Activated B cell treated with CpG ODN at 0.5 μM for 24 hours (primary cell): ENCODE measurements at regions not wholly inside any gene's neighbourhood (a gene's known extent, or its start where the extent isn't known, plus 50 kb on each side); places are given as distances from the start of the nearest gene placed in this dataset.

Source experiments
- ATAC-seq: fragments of 200-7000 bp; cut with Tn5 transposase; one replicate; pipeline ENCODE4 v1.10.0; 2021; ENCODE audit warnings: low read depth, mild to moderate bottlenecking, moderate library complexity
- CTCF ChIA-PET: fragments of 350-600 bp; sonication (Branson Sonifier 250); formaldehyde crosslinking; loops from one replicate; lab custom pipeline; 2021; ENCODE audit warnings: antibody characterized with exemption; lab: Charles Lee
- POLR2A ChIA-PET: fragments of 350-600 bp; sonication (Branson Sonifier 250); formaldehyde crosslinking; loops from one replicate; lab custom pipeline; 2021; ENCODE audit warnings: antibody characterized with exemption; lab: Charles Lee
- DNase-seq: peaks from one replicate; pipeline ENCODE4 v3.0.0; 2022
- H3K27ac Mint-ChIP-seq: one replicate; pipeline ENCODE4 v1.8.0; 2020; ENCODE audit warnings: mixed read lengths
- H3K27me3 Mint-ChIP-seq: one replicate; pipeline ENCODE4 v1.8.0; 2021; ENCODE audit warnings: mixed read lengths
- H3K36me3 Mint-ChIP-seq: one replicate; pipeline ENCODE4 v1.8.0; 2021; ENCODE audit warnings: low read depth, mixed read lengths
- H3K4me1 Mint-ChIP-seq: one replicate; pipeline ENCODE4 v1.8.0; 2021; ENCODE audit warnings: mixed read lengths
- H3K4me3 Mint-ChIP-seq: one replicate; pipeline ENCODE4 v1.8.0; 2020; ENCODE audit warnings: mild to moderate bottlenecking, mixed read lengths
- H3K9me3 Mint-ChIP-seq: one replicate; pipeline ENCODE4 v1.8.0; 2020; ENCODE audit warnings: mixed read lengths
- intact Hi-C: fragments of 100-400 bp; cut with micrococcal nuclease; formaldehyde crosslinking; loops from one replicate; pipeline ENCODE4 v1.15.1; 2024
- TF ChIP-seq, protein P1 (sequence below): fragments of 200-600 bp; IDR thresholded peaks from one replicate; pipeline ENCODE4 v1.8.0; 2022; ENCODE audit warnings: antibody characterized with exemption, mild to moderate bottlenecking

DNA sequence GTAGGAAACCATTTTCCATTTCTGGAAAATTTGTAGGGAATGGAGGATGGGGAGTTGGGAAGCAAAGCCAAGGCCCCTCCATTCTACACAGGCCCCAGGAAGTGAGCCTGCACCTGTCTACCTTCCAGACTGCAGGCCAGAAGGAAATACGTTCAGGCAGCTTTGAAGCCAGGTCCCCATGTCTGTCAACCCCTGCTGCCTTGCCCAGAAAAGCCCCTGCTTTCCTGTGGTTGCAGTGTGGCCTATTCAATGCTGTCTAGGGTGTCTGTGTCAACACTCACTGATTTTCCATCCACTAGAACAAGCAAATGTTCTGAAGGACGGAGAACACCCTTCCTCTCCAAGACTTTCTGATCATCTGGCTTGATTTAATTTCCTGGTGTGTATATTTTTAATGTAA is 281.9 kb downstream of the TLE3 start:
- Mint-ChIP-seq H3K27me3 (peaks cover 21% of the 10 kb centered on the region), H3K4me1 (no peaks in the 10 kb centered on the region), H3K4me3 (no peak overlapping the region), H3K36me3 (no peaks in the 10 kb centered on the region), H3K27ac (no peak overlapping the region), H3K9me3 (no peaks in the 10 kb centered on the region)
- ChIA-PET CTCF (no interaction called here), POLR2A (no interaction called here)
- ATAC-seq, result no peak
- TF ChIP-seq, protein P1, sequence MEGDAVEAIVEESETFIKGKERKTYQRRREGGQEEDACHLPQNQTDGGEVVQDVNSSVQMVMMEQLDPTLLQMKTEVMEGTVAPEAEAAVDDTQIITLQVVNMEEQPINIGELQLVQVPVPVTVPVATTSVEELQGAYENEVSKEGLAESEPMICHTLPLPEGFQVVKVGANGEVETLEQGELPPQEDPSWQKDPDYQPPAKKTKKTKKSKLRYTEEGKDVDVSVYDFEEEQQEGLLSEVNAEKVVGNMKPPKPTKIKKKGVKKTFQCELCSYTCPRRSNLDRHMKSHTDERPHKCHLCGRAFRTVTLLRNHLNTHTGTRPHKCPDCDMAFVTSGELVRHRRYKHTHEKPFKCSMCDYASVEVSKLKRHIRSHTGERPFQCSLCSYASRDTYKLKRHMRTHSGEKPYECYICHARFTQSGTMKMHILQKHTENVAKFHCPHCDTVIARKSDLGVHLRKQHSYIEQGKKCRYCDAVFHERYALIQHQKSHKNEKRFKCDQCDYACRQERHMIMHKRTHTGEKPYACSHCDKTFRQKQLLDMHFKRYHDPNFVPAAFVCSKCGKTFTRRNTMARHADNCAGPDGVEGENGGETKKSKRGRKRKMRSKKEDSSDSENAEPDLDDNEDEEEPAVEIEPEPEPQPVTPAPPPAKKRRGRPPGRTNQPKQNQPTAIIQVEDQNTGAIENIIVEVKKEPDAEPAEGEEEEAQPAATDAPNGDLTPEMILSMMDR, result no peak
- intact Hi-C loops, result no loop called here
- DNase-seq, result no peak

DNA sequence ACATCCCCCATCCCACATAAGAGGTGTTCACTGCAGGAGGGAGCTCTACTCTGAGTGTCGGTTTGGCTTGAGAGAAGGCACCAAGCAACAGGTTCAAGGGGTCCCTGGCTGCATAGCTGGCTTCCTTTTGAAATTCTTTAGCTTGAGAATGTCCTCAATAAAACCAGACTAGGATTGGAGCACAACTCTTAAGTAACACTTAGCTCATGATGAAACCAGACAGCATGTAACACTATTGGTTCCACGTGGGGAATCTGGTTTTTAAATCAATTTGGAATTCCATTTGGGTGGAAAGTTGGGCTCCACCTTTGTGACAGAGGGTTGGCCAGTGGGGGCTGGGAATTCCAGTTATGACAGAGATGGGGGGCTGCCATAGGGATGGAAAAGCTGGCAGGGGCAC is 281.2 kb downstream of the TLE3 start:
- no peak overlapping the region for H3K4me3 Mint-ChIP-seq
- TF ChIP-seq, protein P1, result no peak
- intact Hi-C loops, result no loop called here
- H3K27ac Mint-ChIP-seq, result no peak overlapping the region
- H3K9me3 Mint-ChIP-seq, result no peaks in the 10 kb centered on the region
- no peak for ATAC-seq
- DNase-seq, result no peak
- H3K36me3 Mint-ChIP-seq, result no peaks in the 10 kb centered on the region
- peaks cover 19% of the 10 kb centered on the region for H3K27me3 Mint-ChIP-seq
- ChIA-PET CTCF (no interaction called here), POLR2A (no interaction called here)
- no peaks in the 10 kb centered on the region for H3K4me1 Mint-ChIP-seq

DNA sequence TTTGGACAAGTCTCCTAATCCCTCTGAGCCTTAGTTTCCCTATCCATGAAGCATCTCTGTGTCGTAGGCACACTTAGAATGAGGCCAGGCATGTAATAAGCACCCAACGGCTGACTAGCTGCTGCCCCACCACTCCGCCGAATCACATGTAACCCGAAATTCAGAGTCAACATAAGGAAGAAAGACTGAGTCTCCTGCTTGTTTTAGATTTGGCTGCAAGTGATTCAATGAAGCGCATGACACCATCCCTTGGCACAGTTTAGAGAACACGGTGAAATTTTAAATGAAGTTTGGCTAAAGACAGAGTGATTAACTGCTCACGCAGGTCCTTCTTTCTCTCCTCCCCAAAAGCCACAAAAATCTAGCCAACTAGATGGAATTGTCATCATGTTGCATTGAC is 279.2 kb downstream of the TLE3 start:
- Mint-ChIP-seq H3K27ac (no peak overlapping the region), H3K36me3 (no peaks in the 10 kb centered on the region), H3K4me3 (no peak overlapping the region), H3K27me3 (peaks cover 14% of the 10 kb centered on the region), H3K9me3 (no peaks in the 10 kb centered on the region), H3K4me1 (no peaks in the 10 kb centered on the region)
- TF ChIP-seq, protein P1, result no peak
- intact Hi-C loops, result no loop called here
- no peak for DNase-seq
- ChIA-PET CTCF (no interaction called here), POLR2A (interaction anchor here (0.5 kb wide), 1 partner anchor 152 kb away, joined by 3 read pairs; no protein-coding TSS in a partner anchor)
- ATAC-seq, result no peak

DNA sequence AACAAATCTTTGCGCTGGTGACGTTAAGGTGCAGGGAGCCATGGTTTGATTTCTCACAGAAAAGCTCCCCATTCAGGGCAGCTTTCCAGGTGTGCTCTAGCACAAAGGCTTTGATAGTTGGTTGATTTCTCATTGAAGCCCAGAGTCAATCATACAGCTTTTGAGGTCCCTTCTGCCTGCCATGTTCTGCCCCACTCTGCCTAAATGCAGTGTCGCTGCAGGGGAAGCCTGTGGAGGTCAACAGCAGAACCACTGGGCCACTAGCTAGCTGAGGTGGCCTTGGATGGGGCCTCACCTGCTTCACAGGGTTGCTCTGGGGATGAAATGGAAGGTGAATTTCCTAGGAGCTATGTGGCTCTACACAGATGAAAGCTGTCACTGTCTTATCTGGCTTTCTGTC is 278.3 kb downstream of the TLE3 start:
- Mint-ChIP-seq H3K27me3 (peaks cover 13% of the 10 kb centered on the region), H3K36me3 (no peaks in the 10 kb centered on the region), H3K9me3 (no peaks in the 10 kb centered on the region), H3K27ac (no peak overlapping the region), H3K4me3 (no peak overlapping the region), H3K4me1 (no peaks in the 10 kb centered on the region)
- ChIA-PET POLR2A (interaction anchor here (0.6 kb wide), 1 partner anchor 88 kb away, joined by 3 read pairs; no protein-coding TSS in a partner anchor), CTCF (no interaction called here)
- TF ChIP-seq, protein P1, result no peak
- ATAC-seq (no peak), DNase-seq (no peak)
- intact Hi-C loops, result no loop called here

- ATAC-seq, result no peak
- H3K27ac Mint-ChIP-seq, result no peak overlapping the region
- H3K4me3 Mint-ChIP-seq, result no peak overlapping the region
- H3K36me3 Mint-ChIP-seq, result no peaks in the 10 kb centered on the region
- no peaks in the 10 kb centered on the region for H3K4me1 Mint-ChIP-seq
- intact Hi-C loops, result no loop called here
- H3K27me3 Mint-ChIP-seq, result peaks cover 12% of the 10 kb centered on the region
- H3K9me3 Mint-ChIP-seq, result no peaks in the 10 kb centered on the region
- ChIA-PET CTCF (no interaction called here), POLR2A (no interaction called here)
- DNase-seq, result no peak
- TF ChIP-seq, protein P1, result no peak
These were observed 276.9 kb downstream of the TLE3 start for GRCh38 chr15:69820819-69821218.
